A549 (cell line): ENCODE measurements at regions not wholly inside any gene's neighbourhood (a gene's known extent, or its start where the extent isn't known, plus 50 kb on each side); places are given as distances from the start of the nearest gene placed in this dataset.

Source experiments
- ATAC-seq, 2 experiments: fragments of 200-7000 bp in 1 of 2; fragments of >200 bp in 1 of 2; cut with Nextera tagmentation in 1 of 2; cut with Tn5 transposase in 1 of 2; 3 replicates each; pipeline versions ENCODE4 v1.8.0 to v1.9.1; 2018 to 2020; ENCODE audit warnings: mild to moderate bottlenecking in 1 of 2, moderate library complexity in 1 of 2
- CTCF ChIA-PET: fragments of 300-600 bp; sonication (Branson Sonifier 250); formaldehyde crosslinking; extraction: SDS; loops from one replicate; lab custom pipeline; 2021; ENCODE audit warnings: antibody characterized with exemption, inconsistent platforms; lab: Yijun Ruan, JAX
- POLR2A ChIA-PET: fragments of 350-600 bp; formaldehyde crosslinking; extraction: SDS; loops from one replicate; lab custom pipeline; 2021; ENCODE audit warnings: antibody characterized with exemption, inconsistent platforms; lab: Yijun Ruan, JAX
- DNase-seq, 2 experiments: peaks; one replicate each; pipeline versions ENCODE4 v3.0.0 to v3.0.0-alpha.2; 2011 to 2016; ENCODE audit warnings: low read depth in 1 of 2, low spot score in 1 of 2
- FAIRE-seq: peaks from 2 replicates; lab custom pipeline; 2011; peaks lifted over from hg19 to GRCh38; lab: Jason Lieb, UNC
- H3K27ac ChIP-seq, 2 experiments: fragments of >200 bp; sonication (Bioruptor Twin); formaldehyde crosslinking; 3 replicates each; pipeline ENCODE4 v1.5.1; 2016 to 2017
- H3K4me1 ChIP-seq: fragments of >200 bp; sonication (Bioruptor Twin); formaldehyde crosslinking; 3 replicates; pipeline ENCODE4 v1.6.1; 2016
- H3K4me2 ChIP-seq: fragments of >200 bp; sonication (Bioruptor Twin); formaldehyde crosslinking; 3 replicates; pipeline ENCODE4 v1.6.1; 2016
- H3K4me3 ChIP-seq: fragments of >200 bp; sonication (Bioruptor Twin); formaldehyde crosslinking; 3 replicates; pipeline ENCODE4 v1.5.1; 2016
- H3K9me3 ChIP-seq: fragments of >200 bp; sonication (Bioruptor Twin); formaldehyde crosslinking; 3 replicates; pipeline ENCODE4 v1.6.1; 2016
- ATOH8 ChIP-seq: fragments of 250-450 bp; sonication (Bioruptor Pico); IDR thresholded peaks from 2 replicates; pipeline ENCODE4 v1.5.0; 2020; ENCODE audit warnings: low read depth, mild to moderate bottlenecking, moderate library complexity
- BCL3 ChIP-seq: fragments of >200 bp; sonication (Bioruptor Twin); formaldehyde crosslinking; IDR thresholded peaks from 3 replicates; pipeline ENCODE4 v1.6.1; 2016
- BHLHE40 ChIP-seq: IDR thresholded peaks from 2 replicates; pipeline ENCODE4 v1.6.1; 2012; ENCODE audit warnings: low read depth, low read length, inconsistent platforms
- CBX2 ChIP-seq: fragments of 200-600 bp; sonication (generic); IDR thresholded peaks from 2 replicates; pipeline ENCODE4 v1.6.1; 2016; ENCODE audit warnings: low read depth, mild to moderate bottlenecking, borderline replicate concordance
- CEBPB ChIP-seq, 2 experiments: fragments of >200 bp in 1 of 2; sonication (Bioruptor Twin) in 1 of 2; formaldehyde crosslinking in 1 of 2; IDR thresholded peaks; 2 replicates each; pipeline ENCODE4 v1.6.1; 2012 to 2016
- CHD4 ChIP-seq: fragments of 200-600 bp; sonication (generic); IDR thresholded peaks from 2 replicates; pipeline ENCODE4 v1.6.1; 2016; ENCODE audit warnings: antibody characterized with exemption, mild to moderate bottlenecking, borderline replicate concordance
- EHMT2 ChIP-seq: fragments of 200-600 bp; sonication (generic); IDR thresholded peaks from 2 replicates; pipeline ENCODE4 v1.6.1; 2016; ENCODE audit warnings: antibody characterized with exemption, low read depth, mild to moderate bottlenecking, moderate library complexity
- EP300 ChIP-seq, 2 experiments: fragments of >200 bp; sonication (Bioruptor Twin); formaldehyde crosslinking; IDR thresholded peaks; 2 replicates in 1 of 2; 3 replicates in 1 of 2; pipeline ENCODE4 v1.6.1; 2016 to 2017
- GATA3 ChIP-seq: IDR thresholded peaks from 2 replicates; pipeline ENCODE4 v1.6.1; 2012; ENCODE audit warnings: borderline replicate concordance
- HDAC2 ChIP-seq: fragments of 200-600 bp; sonication (generic); IDR thresholded peaks from 2 replicates; pipeline ENCODE4 v1.6.1; 2016
- HEYL ChIP-seq: fragments of 250-450 bp; sonication (Bioruptor Pico); IDR thresholded peaks from 2 replicates; pipeline ENCODE4 v1.8.0; 2021; ENCODE audit warnings: mild to moderate bottlenecking, moderate library complexity
- HOXB13 ChIP-seq: fragments of 250-450 bp; sonication (Bioruptor Pico); IDR thresholded peaks from 2 replicates; pipeline ENCODE4 v1.5.0; 2020; ENCODE audit warnings: low read depth, mild to moderate bottlenecking, moderate library complexity
- JUN ChIP-seq, 2 experiments: fragments of >200 bp; sonication (Bioruptor Twin); formaldehyde crosslinking; IDR thresholded peaks; 2 replicates in 1 of 2; 3 replicates in 1 of 2; pipeline ENCODE4 v1.6.1; 2016 to 2017
- KDM1A ChIP-seq: fragments of 200-600 bp; sonication (generic); IDR thresholded peaks from 2 replicates; pipeline ENCODE4 v1.6.1; 2016; ENCODE audit warnings: low read depth, mild to moderate bottlenecking
- MAFK ChIP-seq: fragments of 450-650 bp; IDR thresholded peaks from 2 replicates; pipeline ENCODE4 v1.6.1; 2014; ENCODE audit not compliant: partially characterized antibody
- MAZ ChIP-seq: fragments of 150-350 bp; IDR thresholded peaks from 2 replicates; pipeline ENCODE4 v1.6.1; 2014; ENCODE audit warnings: antibody characterized with exemption, low read depth, low read length, borderline replicate concordance
- NFE2L2 ChIP-seq: fragments of 150-350 bp; conservative IDR thresholded peaks from 2 replicates; pipeline ENCODE4 v1.6.1; 2014; ENCODE audit warnings: low read length
- PBX3 ChIP-seq: IDR thresholded peaks from 2 replicates; pipeline ENCODE4 v1.6.1; 2012
- POLR2A ChIP-seq: IDR thresholded peaks from 2 replicates; pipeline ENCODE4 v1.6.1; 2012; ENCODE audit warnings: mild to moderate bottlenecking, low read length
- RFX5 ChIP-seq: fragments of 450-650 bp; IDR thresholded peaks from 2 replicates; pipeline ENCODE4 v1.7.1; 2014; ENCODE audit warnings: antibody characterized with exemption, mild to moderate bottlenecking, moderate library complexity
- RNF2 ChIP-seq: fragments of 200-600 bp; sonication (generic); IDR thresholded peaks from 2 replicates; pipeline ENCODE4 v1.6.1; 2016; ENCODE audit warnings: low read depth, mild to moderate bottlenecking, antibody characterized with exemption, moderate library complexity, borderline replicate concordance
- SREBF2 ChIP-seq: fragments of 450-650 bp; IDR thresholded peaks from 2 replicates; pipeline ENCODE4 v1.6.1; 2014; ENCODE audit warnings: mild to moderate bottlenecking, moderate library complexity
- USF2 ChIP-seq: fragments of 450-650 bp; IDR thresholded peaks from 2 replicates; pipeline ENCODE4 v1.6.1; 2014; ENCODE audit warnings: antibody characterized with exemption
- WGBS: methylation state at CpG from one replicate; pipeline ENCODE4 v1.1.6; 2017; ENCODE audit errors: missing lambda C conversion rate; 5-methylcytosine and 5-hydroxymethylcytosine counted together

- TF ChIP-seq RFX5 (no peak), CHD4 (no peak), NFE2L2 (no peak), EP300 (IDR thresholded peaks at IDR 0.05) (no peak), CBX2 (no peak)
These were observed 75.0 kb upstream of the PKN2 start (continued) for GRCh38 chr1:88609051-88609450.

- FAIRE-seq, result no peak
- H3K9me3 ChIP-seq, result no peaks in the 10 kb centered on the region
- no peak overlapping the region for H3K27ac ChIP-seq
- CTCF ChIA-PET, result no interaction called here
- no peak overlapping the region for H3K4me3 ChIP-seq
- TF ChIP-seq POLR2A (no peak), RFX5 (no peak), HOXB13 (CRISPR knock-in tag) (no peak), USF2 (no peak), HDAC2 (no peak), GATA3 (no peak), ATOH8 (CRISPR knock-in tag) (no peak), RNF2 (no peak), KDM1A (no peak)
- TF ChIP-seq, all 56 proteins: peak for 0
- ATAC-seq (no peak), DNase-seq (no peak)
- H3K4me2 ChIP-seq, result no peak overlapping the region
- WGBS, result 72% methylated on average over 7 of the region's 7 CpGs
- POLR2A ChIA-PET, result no interaction called here
- no peaks in the 10 kb centered on the region for H3K4me1 ChIP-seq
These were observed 73.4 kb upstream of the PKN2 start for GRCh38 chr1:88610687-88611086.

- no peak for TF ChIP-seq JUN (IDR thresholded peaks at IDR 0.05)
- no peak for TF ChIP-seq CHD4
- TF ChIP-seq HEYL (CRISPR knock-in tag), result no peak
- no peak for TF ChIP-seq CEBPB (IDR thresholded peaks at IDR 0.05)
- TF ChIP-seq ATOH8 (CRISPR knock-in tag), result no peak
- no peak for TF ChIP-seq MAZ
- TF ChIP-seq EHMT2, result no peak
- no peak for TF ChIP-seq BCL3
- no peak for TF ChIP-seq BHLHE40
- TF ChIP-seq SREBF2, result no peak
- TF ChIP-seq PBX3, result no peak
- TF ChIP-seq MAFK, result no peak
- Histone ChIP-seq H3K9me3 (no peaks in the 10 kb centered on the region), H3K4me2 (no peak overlapping the region), H3K4me1 (no peaks in the 10 kb centered on the region), H3K4me3 (no peak overlapping the region), H3K27ac (no peak overlapping the region)
- WGBS, result 39% methylated on average over 2 of the region's 2 CpGs
- ATAC-seq (no peak), DNase-seq (no peak), FAIRE-seq (no peak)
- POLR2A ChIA-PET, result no interaction called here
- CTCF ChIA-PET, result interaction anchor here (0.6 kb wide), 1 partner anchor 1078 kb away, joined by 4 read pairs; no protein-coding TSS in a partner anchor
These were observed 71.8 kb upstream of the PKN2 start for GRCh38 chr1:88612292-88612691.
